GM21381 (cell line): ENCODE measurements at regions not wholly inside any gene's neighbourhood (a gene's known extent, or its start where the extent isn't known, plus 50 kb on each side); places are given as distances from the start of the nearest gene placed in this dataset.

Experiments
- ATAC-seq: cut with Tn5 transposase; IDR thresholded peaks from one replicate; pipeline ENCODE4 v1.9.1; 2021; ENCODE audit warnings: mild to moderate bottlenecking, moderate library complexity; ENCODE audit not compliant: unreplicated experiment

DNA sequence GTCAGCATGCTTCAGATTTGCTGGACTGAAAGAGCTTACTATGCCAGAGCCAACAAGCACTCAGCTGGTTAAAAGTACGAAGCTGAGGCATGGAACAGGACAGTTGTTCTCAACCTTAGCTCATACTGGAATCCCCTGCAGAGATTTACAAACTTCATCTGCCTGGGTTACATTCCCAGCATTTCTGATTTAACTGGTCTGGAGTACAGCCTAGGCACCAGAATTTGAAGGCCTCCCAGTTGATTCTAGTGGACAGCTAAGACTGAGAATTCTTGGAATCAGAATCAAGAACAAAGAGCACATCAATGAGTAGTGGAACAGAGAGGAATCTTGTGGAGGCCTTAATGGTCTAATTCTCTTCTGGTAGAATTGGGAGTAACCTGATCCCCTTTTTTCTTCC is 298.2 kb upstream of the NXPH2 start:
- ATAC-seq: no peak

DNA sequence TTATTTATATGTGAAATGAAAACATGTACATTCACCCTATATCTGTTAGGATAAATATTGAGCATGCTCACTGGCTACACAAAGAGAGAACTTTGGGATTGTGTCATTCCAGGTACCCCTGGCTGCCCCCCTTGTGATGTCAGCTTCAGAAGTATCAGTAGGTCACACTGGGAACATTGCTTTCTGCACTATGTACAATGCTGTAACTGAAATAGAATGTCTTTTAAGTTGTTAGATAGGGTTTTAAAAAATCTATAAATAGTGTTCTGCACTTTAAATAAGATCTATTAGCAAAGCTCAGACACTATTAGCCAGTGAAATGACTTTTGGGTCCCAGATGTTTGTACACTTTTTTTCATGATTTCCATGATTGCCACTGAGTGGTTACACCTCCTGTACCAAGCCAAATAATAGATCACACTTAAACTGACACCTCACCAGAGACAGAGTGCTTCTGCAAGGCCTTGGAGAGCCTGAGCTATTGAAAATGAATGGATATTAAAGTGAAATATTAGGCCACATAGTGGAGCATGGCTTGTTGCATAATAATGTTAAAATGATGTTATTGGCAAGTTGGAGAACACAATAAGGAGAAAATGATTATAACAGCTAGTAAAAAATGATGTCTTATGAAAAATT is 297.0 kb upstream of the NXPH2 start:
- ATAC-seq: no peak

DNA sequence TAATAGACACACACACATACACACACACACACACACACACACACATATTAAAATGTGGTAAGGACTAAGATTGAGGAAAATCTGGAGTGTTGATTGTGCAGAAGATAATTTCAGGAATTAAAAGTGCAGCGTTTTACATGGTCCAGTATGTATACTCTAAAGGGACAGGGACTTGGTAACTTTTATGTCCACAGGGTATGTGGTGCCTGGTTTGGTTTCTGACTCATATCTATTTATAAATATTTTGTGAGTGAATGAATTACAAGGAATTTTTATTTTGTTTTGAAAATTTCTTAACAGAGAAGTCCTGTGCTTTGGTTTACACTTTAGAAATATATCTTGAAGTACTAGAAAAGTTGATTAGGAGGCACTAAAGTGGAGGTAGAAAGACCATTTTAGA is 287.7 kb upstream of the NXPH2 start:
- no peak for ATAC-seq

DNA sequence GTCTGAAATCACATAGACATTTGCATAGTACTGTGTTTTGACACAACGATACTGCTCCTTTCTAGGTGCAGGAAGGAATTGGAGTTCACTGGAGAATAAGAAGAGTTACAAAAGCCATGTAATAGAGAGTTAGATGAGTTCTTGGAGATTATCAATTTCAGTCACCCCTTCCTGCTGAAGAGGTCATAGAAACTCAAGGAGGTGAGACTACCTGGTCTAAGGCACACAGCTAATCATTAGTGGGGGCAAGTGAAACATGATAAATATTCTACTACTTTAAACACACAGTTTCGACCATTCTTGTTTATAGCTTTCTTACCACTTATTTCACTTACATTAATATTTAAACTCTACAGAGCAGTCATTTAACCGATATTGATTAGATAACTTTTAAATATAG is 286.9 kb upstream of the NXPH2 start:
- no peak for ATAC-seq

DNA sequence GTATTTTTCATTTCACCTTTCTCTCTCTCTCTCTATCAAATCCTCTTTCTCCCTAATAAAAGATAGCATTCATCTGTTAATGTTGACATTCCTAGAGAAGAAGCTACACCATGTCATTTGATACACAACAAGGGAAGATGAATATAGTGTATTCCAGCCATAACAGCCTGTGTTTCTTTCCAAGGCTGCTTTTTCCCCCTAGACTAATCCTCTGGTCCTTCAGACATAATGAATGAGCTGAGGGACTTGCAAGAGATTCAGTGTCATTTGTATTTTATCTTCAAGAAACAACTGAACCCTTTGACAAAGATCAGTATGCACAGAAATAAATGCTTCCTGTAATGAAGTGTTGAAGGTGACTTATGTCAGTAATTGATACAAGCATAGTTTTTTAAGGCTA is 284.0 kb upstream of the NXPH2 start:
- no peak for ATAC-seq

DNA sequence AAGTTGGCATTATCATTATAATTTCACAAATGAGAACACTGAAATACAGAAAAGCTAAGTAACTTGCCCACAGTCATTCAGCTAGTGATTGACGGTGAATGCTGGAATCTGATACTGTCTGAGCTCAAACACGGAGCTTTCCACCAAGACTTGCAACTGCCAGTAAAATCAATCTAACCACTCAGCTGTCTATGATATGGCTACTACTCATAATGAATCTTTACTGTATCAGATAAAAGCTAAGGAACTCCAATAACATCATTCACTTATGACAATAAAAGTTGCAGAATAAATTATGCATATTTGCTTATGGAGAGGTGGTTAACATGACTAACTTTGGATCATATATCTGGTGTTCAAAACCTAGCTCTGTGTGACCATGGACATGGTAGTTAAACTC is 279.4 kb upstream of the NXPH2 start:
- ATAC-seq: no peak

DNA sequence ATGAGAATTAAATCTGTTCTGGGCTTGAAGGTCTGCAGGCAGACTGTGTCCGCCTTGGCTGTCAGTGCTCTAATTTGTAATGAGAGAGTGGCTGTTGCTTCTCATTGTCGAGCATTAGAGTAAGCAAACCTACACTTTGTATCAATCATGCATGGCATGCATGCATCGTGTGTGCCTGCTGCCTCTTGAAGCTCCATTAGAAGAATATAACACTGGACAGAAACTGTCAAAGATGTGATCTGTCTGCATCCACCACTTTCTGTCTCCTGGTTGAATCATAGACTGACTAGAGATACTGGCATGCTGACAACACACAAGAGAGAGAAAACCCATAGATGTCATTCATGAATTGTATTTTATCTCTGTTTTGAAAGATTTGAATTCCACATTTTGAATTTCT is 275.0 kb upstream of the NXPH2 start:
- ATAC-seq: no peak

DNA sequence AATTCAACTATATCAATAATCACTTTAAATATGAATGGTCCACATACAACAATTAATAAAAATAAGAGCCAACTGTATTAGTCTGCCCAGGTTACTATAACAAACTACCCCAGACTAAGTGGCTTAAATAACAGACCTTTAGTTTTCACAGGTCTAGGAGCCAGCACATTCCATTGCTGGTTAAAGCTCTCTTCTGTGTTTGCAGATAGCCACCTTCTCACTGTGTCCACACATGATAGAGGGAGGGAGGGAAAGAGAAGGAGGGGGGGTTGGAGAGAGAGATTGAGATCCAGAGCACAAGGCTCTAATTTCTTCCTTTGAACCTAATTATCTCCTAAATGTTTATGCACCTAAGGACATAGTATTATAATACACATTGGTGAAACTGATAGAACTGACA is 267.8 kb upstream of the NXPH2 start:
- no peak for ATAC-seq

DNA sequence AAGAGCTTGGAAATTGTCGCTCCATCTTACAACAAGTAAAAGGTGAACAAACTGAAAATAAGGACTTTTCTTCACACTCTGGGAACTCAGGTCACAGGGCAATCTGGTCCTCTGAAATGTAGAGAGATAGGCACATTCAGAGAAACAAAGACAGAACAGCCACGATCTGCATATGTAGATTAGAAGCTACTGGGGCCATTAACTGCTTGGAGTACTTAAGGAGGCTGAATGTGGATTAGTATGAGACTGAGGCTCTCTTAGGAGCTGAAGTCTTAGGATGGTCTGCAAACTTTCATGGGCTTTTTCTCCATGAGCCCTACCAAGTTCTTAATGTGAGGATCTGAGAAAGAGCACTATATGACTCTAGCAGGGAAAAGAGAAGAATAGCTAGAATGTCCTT is 265.3 kb upstream of the NXPH2 start:
- no peak for ATAC-seq

DNA sequence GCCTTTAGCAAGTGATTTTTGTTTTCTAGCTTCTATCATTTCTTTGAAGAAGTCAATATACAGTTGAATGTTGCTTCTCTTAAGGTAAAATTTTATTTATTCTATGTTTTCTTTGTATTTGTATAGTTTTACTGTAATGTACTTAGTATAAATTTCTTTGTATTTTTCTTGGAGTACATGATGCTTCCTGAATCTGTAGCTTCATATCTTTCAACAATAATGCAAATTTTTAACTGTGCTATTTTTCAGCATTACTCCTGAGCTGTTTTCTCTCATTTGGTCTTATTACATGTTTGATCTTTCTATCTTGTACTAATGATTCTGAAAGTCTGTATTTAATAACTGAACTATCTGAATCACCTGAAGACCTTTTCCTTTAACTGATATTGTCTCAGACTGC is 253.9 kb upstream of the NXPH2 start:
- ATAC-seq: no peak

DNA sequence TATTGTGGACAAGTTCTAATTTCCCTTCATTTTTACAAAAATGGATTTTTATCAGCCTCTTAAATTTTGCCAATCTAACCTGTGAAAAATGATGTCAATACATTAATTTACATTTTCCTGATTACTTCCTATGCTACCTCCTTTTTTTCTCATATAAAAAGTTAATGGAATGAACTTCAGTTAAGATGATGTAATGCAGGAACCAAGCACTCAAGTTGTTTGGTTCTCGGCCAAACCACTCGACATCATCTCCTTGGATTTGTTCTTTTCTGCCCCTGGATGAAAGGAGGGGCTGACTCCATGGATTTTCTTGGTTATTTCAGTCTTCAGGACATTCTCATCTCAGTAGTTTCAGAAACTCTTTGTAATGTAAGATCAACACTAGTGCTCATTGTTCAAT is 253.1 kb upstream of the NXPH2 start:
- ATAC-seq: no peak

DNA sequence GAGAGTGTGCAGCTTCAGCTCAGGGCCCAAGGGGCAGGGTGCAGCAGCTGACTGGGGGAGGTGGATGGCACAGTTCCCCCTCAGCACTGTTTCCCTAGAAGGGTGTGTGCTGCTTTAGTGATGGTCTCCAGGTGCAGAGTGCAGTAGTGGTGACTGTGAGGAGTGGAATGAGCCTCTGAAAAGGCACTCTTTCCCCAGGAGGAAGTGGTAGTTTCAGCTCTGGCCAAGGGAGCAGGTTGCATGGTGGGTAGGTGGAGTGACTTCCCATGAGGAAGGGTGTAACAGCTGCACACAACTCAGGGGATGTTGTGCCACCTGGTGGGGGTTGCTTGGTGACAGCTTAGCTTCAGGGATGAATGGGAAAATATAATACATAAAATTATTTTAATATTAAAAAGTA is 251.5 kb upstream of the NXPH2 start:
- ATAC-seq: no peak

DNA sequence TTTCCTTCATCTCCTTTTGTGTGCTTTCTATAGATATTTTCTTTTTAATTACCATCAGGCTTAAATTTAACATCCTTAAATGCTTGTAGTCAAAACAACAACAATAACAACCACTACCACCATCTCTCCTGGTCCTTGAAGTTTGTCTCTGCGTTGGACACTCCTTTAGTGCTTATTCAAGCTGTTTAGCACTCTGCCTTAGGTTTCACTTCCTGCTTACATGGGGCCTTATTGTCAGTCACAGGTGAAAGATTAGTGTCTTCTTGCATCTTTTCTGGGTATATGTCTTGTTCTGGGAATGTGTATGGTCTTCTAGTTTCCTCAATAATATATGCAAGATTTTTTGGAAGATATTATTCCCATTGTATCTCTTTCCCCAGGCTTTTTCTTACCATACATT is 240.1 kb upstream of the NXPH2 start:
- ATAC-seq: no peak

DNA sequence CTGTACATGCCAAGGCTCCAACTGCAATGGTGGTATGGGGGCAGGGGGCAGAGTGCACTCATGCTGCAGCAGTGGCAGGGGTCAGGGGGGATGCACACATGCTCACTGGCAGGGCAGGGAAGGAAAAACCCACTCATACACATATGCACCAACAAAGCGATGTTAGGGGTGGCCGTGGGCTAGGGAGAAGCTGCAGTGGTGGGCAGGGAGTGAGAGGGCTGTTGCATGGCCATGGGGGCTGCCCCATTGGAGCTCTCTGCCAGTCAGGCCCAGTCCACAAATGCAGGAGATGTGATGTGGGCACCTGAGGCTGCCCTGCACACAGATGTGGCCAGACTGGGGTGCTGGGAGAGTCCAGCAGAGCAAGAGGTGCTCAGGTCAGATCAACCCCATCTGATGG is 238.1 kb upstream of the NXPH2 start:
- no peak for ATAC-seq

DNA sequence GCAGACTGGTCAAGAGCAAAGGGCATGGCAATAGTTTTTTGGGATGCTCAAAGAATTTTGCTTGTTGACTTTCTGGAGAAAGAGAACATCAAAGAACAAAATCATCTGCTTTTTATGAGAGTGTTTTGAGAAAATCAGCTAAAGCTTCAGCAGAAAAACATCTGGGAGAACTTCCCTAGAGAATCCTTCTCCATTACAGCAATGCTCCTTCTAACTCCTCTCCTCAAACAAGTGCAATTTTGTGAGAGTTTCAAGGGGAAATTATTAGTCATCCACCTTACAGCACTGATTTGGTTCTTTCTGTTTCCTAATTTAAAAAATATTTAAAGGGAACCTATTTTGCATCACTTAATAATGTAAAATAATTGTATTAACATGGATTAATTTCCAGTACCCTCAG is 226.9 kb upstream of the NXPH2 start:
- no peak for ATAC-seq

DNA sequence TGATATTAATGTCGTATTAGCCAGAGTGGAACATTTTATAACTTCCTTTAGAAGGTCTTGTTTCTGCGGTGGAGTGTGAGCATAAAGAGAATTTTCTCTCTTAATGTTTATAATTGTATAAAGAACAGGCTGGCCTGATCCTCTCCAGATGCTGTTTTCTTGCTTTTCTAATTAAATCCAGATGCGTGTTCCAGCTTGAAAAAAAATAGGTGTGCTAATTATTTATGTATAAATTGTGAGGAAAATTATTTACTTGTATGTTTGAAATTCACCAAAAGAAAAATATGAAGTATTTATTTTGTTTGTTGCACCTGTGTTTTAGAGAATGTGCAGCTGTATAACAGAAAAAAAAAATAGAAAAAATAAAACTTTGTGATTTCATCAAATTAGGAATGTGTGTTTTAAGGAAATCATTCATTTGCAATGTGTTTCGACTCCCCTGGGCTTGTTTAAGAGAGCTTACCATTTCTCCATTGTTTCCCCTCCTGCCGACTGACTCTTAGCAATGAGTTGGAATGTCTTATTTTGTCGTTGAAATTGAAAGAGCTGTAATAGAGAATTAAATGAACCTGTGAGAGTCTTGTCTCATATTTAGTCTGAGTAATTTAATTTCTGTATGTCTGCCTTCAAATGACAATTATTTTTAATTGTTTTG is 220.1 kb upstream of the NXPH2 start:
- ATAC-seq: no peak

DNA sequence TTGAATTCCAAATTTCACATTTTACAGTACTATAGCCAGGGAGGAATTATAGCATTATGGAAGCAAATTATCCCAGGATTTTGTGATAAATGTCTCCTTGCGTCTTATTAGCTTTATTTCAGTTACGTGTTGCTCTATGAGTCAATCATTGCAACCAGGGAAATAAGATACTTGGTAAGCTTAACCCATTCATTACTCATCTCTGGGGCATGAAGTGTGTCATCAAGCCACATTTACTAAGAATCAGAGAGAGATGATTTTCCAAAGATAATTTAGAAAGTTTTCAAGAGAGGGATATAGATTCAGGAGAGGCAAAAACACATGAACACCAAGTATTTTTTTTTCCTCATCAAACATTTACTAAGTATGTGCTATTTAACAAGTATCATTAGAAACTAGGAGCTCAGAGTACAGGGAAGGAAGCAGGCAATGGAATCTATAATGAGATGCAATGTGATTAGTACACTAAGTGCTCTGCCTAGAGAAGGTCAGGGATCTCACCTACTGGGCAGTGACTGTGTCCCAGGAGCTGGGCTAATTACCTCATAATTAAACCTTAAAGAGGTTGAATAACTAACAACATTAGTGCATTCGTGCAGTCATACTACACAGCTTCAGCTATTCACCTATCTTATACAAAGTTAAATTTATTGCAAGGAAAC is 217.8 kb upstream of the NXPH2 start:
- no peak for ATAC-seq

DNA sequence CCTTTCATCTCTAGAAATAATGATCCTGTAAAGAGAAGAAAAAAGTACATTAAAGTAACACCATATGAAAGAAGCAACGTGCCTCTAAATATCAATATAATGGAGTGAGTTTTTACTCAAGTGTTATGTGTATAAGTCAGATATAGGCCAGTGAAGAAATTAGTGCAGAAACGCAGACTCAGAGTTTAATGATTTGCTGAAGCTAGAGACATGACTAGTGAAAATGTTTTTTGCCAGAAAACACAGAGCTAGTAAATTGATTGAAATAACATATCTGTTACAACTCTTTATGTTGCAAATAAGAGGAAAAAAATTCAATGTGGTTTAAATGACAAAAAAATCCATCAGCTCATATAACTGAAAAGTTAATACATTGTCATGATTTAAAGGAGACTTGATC is 217.2 kb upstream of the NXPH2 start:
- ATAC-seq: no peak

DNA sequence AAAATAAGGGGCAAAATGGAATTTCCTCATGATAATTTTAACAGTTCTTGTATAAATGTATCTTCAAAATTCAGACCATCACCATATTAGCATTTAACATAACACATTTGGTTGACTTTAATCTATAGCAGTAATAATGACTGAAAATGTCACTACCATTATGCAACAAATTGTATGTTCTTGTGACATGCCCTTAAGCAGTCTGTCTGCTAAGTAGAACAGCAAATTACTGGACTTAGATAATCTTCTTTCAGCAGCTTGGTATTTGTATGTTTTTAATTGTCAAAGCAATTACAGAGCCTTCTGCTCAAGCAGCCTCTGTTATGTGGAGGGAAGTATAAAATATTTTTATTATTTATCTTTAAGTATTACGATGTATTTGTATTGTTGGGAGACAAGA is 214.3 kb upstream of the NXPH2 start:
- no peak for ATAC-seq

DNA sequence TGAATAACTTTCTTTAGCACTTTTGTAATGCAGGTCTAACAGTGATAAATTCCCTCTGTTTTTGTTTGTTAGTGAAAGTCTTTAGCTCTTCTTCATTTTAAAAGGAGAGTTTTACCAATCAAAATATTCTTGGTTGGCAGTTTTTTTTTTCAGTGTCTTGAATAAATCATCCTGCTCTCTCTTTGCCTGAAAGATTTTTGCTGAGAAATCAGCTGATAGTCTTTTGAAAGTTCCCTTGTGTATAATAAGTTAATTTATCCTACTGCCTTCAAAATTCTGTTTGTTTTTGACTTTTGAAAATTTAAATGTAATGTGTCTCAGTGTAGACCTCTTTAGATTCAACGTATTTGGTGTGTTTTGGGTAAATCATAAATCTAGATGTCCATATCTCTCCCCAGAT is 205.7 kb upstream of the NXPH2 start:
- ATAC-seq: no peak

DNA sequence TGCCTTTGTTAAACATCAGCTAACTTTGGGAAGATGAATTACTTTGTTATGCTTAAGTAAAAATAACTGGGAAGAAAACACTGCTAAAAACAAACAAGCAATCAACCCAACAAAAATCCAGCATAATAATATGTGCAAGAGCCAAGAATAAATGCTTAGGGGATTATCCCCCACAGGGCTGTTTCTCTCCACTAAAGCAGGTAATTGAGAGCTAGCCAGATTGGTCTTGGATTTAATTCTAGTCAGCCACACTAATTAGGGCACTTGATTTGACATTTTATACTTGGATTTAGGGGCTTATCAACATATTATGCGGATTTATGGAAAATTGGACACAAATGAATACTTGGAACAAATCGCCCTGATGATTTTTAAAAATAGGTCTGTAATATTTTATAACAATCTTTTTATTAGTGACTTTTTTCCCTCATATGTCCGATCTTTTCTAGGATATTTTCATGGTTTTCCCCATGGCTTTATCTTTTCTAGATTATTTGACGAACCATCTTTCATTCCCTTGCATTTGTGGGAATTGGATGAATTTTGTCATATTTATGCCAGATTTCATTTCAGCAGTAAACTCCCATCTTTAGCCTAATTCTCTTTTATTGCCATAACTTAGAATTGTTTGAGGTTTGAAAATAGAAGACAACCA is 199.1 kb upstream of the NXPH2 start:
- ATAC-seq: no peak

DNA sequence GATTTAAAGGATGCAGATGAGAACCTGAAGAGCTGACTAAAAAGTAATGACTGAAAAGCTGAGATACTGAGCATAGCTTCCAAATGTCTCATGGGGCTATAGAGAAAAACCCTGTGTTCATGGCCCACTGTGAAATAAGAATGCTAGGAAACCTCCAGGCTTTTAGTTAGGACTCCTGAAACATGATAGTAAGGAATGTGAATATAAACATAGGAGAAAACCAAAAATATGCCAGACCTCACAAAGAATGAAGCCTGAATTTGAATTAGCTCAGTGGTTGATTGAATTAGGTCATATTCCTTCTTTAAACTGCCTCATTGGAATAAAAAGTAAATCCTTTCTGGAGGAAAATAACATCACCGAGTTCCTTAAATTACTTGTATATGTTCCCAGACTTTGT is 194.5 kb upstream of the NXPH2 start:
- no peak for ATAC-seq
